Ovary (tissue), 3 donors: ENCODE measurements at regions not wholly inside any gene's neighbourhood (a gene's known extent, or its start where the extent isn't known, plus 50 kb on each side); places are given as distances from the start of the nearest gene placed in this dataset.

Source experiments
- CTCF ChIP-seq, 3 donors: fragments of 450-650 bp in 2 of 3; fragments of 200-600 bp in 1 of 3; IDR thresholded peaks; one replicate each; pipeline versions ENCODE4 v1.5.1 to v1.8.0; 2016 to 2022; ENCODE audit warnings: antibody characterized with exemption in 3 of 3, mild to moderate bottlenecking in 1 of 3
- POLR2A ChIP-seq: fragments of 450-650 bp; IDR thresholded peaks from one replicate; pipeline ENCODE4 v1.6.1; 2017; ENCODE audit warnings: antibody characterized with exemption, mild to moderate bottlenecking, moderate library complexity
- donor health status: DM: no; HTN: no; CAD: no.

DNA sequence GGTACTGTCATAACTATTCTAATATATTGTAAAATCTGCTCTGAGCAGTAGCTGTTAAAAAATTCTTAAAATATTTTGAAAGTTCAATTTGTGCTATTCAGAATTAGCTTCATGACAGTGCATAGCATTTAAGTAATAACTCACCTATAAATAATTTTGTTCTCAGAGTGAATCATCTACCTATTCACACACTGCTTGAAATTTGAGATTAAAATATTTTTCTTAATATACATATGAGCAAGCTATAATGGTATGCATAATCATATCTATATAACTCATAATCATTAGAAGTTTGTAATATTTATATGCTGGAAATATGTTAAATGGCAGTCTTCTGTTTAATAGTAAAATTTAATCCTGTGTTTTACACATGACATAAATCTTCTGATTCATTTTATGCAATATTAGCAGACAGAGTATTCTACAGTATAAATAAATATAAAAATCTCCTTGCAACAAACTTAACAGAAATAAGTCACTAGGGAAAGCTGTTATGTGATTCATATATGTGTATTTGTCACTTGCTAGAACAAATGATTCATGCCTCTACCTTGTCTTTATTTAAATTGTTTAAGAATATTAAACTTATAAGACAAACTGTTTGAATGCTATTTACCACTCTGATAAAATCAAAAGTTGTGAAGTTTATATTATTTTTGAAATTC lies 710.8 kb downstream of the PLOD2 start:
- TF ChIP-seq CTCF (IDR thresholded peaks at IDR 0.05) (no peak), POLR2A (no peak)
